Parathyroid adenoma (tissue), 2 donors: ENCODE measurements at regions not wholly inside any gene's neighbourhood (a gene's known extent, or its start where the extent isn't known, plus 50 kb on each side); places are given as distances from the start of the nearest gene placed in this dataset.

Experiments
- H2AFZ ChIP-seq: fragments of 300-600 bp; sonication (generic); one replicate; pipeline ENCODE4 v1.7.0; 2017; ENCODE audit warnings: antibody characterized with exemption, mild to moderate bottlenecking
- H3K27ac ChIP-seq: fragments of 300-600 bp; sonication (generic); one replicate; pipeline ENCODE4 v1.7.0; 2017
- H3K27me3 ChIP-seq: fragments of 300-600 bp; sonication (generic); one replicate; pipeline ENCODE4 v1.7.0; 2017; ENCODE audit warnings: low read length; ENCODE audit not compliant: control insufficient read depth, insufficient read depth
- H3K36me3 ChIP-seq: fragments of 300-600 bp; sonication (generic); one replicate; pipeline ENCODE4 v1.7.0; 2017; ENCODE audit warnings: low read length; ENCODE audit not compliant: control insufficient read depth, insufficient read depth
- H3K4me1 ChIP-seq: fragments of 300-600 bp; sonication (generic); one replicate; pipeline ENCODE4 v1.7.0; 2017; ENCODE audit warnings: control low read depth
- H3K4me2 ChIP-seq: fragments of 300-600 bp; sonication (generic); one replicate; pipeline ENCODE4 v1.7.0; 2017; ENCODE audit warnings: low read length
- H3K4me3 ChIP-seq: fragments of 300-600 bp; sonication (generic); one replicate; pipeline ENCODE4 v1.7.0; 2017; ENCODE audit warnings: low read depth, low read length
- H3K79me2 ChIP-seq: fragments of 300-600 bp; sonication (generic); one replicate; pipeline ENCODE4 v1.7.0; 2017; ENCODE audit warnings: control low read depth
- H3K9ac ChIP-seq: fragments of 300-600 bp; sonication (generic); one replicate; pipeline ENCODE4 v1.7.0; 2017; ENCODE audit warnings: mild to moderate bottlenecking
- H3K9me3 ChIP-seq: fragments of 300-600 bp; sonication (generic); one replicate; pipeline ENCODE4 v1.7.0; 2017; ENCODE audit warnings: low read length; ENCODE audit not compliant: control insufficient read depth
- CTCF ChIP-seq: fragments of 300-600 bp; sonication (generic); IDR thresholded peaks from one replicate; pipeline ENCODE4 v1.7.0; 2017; ENCODE audit warnings: antibody characterized with exemption, mild to moderate bottlenecking
- donor health status: primary hyperparathyroidism.

- Histone ChIP-seq H3K36me3 (no peaks in the 10 kb centered on the region), H3K27ac (no peak overlapping the region), H3K79me2 (no peaks in the 10 kb centered on the region), H3K4me2 (no peak overlapping the region), H3K4me3 (no peak overlapping the region), H3K4me1 (no peaks in the 10 kb centered on the region), H3K9ac (no peak overlapping the region), H3K9me3 (no peaks in the 10 kb centered on the region), H3K27me3 (no peaks in the 10 kb centered on the region), H2AFZ (no peak overlapping the region)
- no peak for TF ChIP-seq CTCF
Observed at GRCh38 chr9:81320909-81321482, 368.4 kb downstream of the TLE1 start.

GRCh38 chr9:81318571-81318970, 370.8 kb downstream of the TLE1 start:
- TF ChIP-seq CTCF = no peak
- no peaks in the 10 kb centered on the region for H3K79me2 ChIP-seq
- H3K4me3 ChIP-seq = no peak overlapping the region
- H3K4me1 ChIP-seq = no peaks in the 10 kb centered on the region
- H2AFZ ChIP-seq = no peak overlapping the region
- no peak overlapping the region for H3K4me2 ChIP-seq
- no peaks in the 10 kb centered on the region for H3K9me3 ChIP-seq
- H3K27me3 ChIP-seq = no peaks in the 10 kb centered on the region
- H3K9ac ChIP-seq = no peak overlapping the region
- H3K27ac ChIP-seq = no peak overlapping the region
- no peaks in the 10 kb centered on the region for H3K36me3 ChIP-seq

GRCh38 chr9:81317939-81318338, 371.4 kb downstream of the TLE1 start:
- TF ChIP-seq CTCF = no peak
- Histone ChIP-seq H3K4me2 (no peak overlapping the region), H3K27me3 (no peaks in the 10 kb centered on the region), H3K4me3 (no peak overlapping the region), H3K27ac (no peak overlapping the region), H3K9me3 (no peaks in the 10 kb centered on the region), H2AFZ (no peak overlapping the region), H3K79me2 (no peaks in the 10 kb centered on the region), H3K4me1 (no peaks in the 10 kb centered on the region), H3K9ac (no peak overlapping the region), H3K36me3 (no peaks in the 10 kb centered on the region)

- Histone ChIP-seq H3K4me3 (no peak overlapping the region), H3K9ac (no peak overlapping the region), H3K27ac (no peak overlapping the region), H3K27me3 (no peaks in the 10 kb centered on the region), H3K9me3 (no peaks in the 10 kb centered on the region), H3K4me1 (no peaks in the 10 kb centered on the region), H3K36me3 (no peaks in the 10 kb centered on the region), H3K4me2 (no peak overlapping the region), H3K79me2 (no peaks in the 10 kb centered on the region), H2AFZ (no peak overlapping the region)
- no peak for TF ChIP-seq CTCF
Observed at GRCh38 chr9:81317223-81317622, 372.1 kb downstream of the TLE1 start.

- no peaks in the 10 kb centered on the region for H3K79me2 ChIP-seq
- no peaks in the 10 kb centered on the region for H3K4me1 ChIP-seq
- no peaks in the 10 kb centered on the region for H3K36me3 ChIP-seq
- H3K27ac ChIP-seq = no peak overlapping the region
- no peak overlapping the region for H3K4me2 ChIP-seq
- no peak overlapping the region for H2AFZ ChIP-seq
- H3K9ac ChIP-seq = no peak overlapping the region
- H3K4me3 ChIP-seq = no peak overlapping the region
- no peaks in the 10 kb centered on the region for H3K9me3 ChIP-seq
- no peak for TF ChIP-seq CTCF
- no peaks in the 10 kb centered on the region for H3K27me3 ChIP-seq
Observed at GRCh38 chr9:81314490-81314889, 374.9 kb downstream of the TLE1 start.
